GM18502 (cell line): ENCODE measurements at regions not wholly inside any gene's neighbourhood (a gene's known extent, or its start where the extent isn't known, plus 50 kb on each side); places are given as distances from the start of the nearest gene placed in this dataset.
"Not testable (repeated sequence)": the region's sequence is repeated elsewhere in the genome, so short reads cannot be mapped to it uniquely, and the experiment has no call there.

ENCODE experiments used
- ATAC-seq: cut with Tn5 transposase; IDR thresholded peaks from one replicate; pipeline ENCODE4 v1.9.1; 2021; ENCODE audit warnings: mild to moderate bottlenecking; ENCODE audit not compliant: unreplicated experiment, poor library complexity

GRCh38 chr12:83349907-83350611, 663.4 kb downstream of the TMTC2 start:
- ATAC-seq = no peak

GRCh38 chr12:83346333-83346732, 659.6 kb downstream of the TMTC2 start:
- ATAC-seq = no peak

DNA sequence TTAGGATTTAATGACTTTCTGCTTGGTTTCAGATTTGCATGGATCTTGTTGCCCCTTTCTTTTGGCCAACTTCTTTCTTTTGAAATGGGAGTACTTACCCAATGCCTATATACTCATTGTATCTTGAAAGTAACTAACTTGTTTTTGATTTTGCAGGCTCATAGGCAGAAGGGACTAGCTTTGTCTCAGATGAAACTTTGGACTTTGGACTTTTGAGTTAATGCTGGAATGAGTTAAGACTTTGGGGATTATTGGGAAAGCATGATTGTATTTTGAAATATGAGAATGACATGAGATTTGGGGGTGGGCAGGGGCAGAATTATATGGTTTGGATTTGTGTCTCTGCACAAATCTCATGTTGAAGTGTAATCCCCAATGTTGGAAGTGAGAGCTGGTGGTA, 657.1 kb downstream of the TMTC2 start:
- no peak for ATAC-seq

- ATAC-seq = no peak
Observed at GRCh38 chr12:83335748-83336147, 649.0 kb downstream of the TMTC2 start.

DNA sequence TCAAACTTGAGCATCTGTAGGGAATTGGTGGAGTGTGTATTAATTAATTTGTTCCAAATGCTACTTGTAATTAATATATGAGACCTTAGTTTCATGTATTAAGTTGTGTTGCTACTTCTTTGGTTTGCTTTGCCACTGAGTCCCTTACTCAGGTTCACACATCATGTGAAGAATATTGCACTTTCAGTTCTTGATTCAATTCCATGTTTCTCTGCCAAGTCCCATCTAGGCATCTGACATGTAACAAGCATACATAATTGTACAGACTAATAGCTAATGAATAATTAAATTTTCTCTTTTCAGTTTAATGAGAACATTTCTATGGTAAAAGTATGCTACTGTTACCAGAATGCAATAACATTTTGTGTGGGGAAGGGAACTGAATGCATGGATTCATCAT, 640.0 kb downstream of the TMTC2 start:
- no peak for ATAC-seq

- no peak for ATAC-seq
Observed at GRCh38 chr12:83323866-83324265, 637.2 kb downstream of the TMTC2 start.

DNA sequence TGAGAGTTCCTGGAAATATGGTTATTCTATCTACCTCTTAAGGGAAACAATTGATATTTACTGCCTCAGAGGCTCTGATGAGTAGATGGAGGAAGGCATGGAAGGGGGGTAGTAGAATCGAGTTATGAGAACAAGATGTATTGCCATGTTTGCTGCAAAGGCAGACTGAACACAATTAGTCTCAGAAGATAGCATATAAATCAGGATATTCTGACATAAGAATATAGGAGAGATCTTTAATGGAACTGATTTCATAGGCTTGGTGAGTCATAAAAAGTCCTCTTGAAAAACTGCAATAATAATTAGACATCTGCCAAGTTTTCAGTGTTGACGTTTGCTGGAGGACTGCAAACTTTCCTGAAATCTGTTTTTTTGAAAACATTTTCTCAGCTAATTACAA, 636.1 kb downstream of the TMTC2 start:
- ATAC-seq = no peak

DNA sequence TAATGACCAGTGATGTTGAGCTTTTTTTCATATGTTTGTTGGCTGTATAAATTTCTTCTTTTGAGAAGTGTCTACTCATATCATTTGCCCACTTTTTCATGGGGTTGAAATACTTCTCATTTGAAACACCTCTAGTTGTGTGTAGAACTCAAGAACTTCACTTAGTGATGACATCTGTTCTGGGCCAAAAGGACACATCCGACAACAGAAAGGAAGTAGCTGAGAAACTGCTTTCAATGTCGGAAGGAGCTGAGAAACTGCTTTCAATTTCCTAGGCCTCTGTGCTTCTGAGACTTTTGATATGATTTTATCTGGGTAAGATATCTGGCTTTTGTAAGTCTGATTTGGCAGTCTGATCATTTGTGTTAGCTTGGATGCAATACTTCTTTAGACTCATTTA, 635.3 kb downstream of the TMTC2 start:
- no peak for ATAC-seq

- no peak for ATAC-seq
Observed at GRCh38 chr12:83320350-83320749, 633.6 kb downstream of the TMTC2 start.

- no peak for ATAC-seq
Observed at GRCh38 chr12:83318386-83319098, 631.8 kb downstream of the TMTC2 start.

DNA sequence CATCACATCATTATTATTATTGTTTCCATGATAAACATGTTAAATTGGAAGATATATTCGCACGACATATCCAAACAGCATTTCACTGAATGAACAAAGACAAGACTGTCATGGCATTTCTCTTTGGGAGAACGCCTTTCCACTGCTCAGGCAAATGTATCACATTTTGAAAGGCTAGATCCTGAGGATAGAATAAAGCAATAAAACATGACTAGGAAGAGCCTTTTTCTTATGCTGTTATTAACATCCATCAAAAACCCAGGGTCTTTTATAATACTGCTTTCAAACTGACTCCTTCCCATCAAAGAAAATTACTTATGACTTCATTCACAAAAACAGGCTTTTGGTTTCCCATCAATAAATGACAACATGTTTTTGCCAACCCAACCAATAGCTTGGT, 630.9 kb downstream of the TMTC2 start:
- ATAC-seq = no peak

GRCh38 chr12:83313827-83314226, 627.1 kb downstream of the TMTC2 start:
- no peak for ATAC-seq

GRCh38 chr12:83313322-83313721, 626.6 kb downstream of the TMTC2 start:
- no peak for ATAC-seq

- ATAC-seq = no peak
Observed at GRCh38 chr12:83276904-83277303, 590.2 kb downstream of the TMTC2 start.

DNA sequence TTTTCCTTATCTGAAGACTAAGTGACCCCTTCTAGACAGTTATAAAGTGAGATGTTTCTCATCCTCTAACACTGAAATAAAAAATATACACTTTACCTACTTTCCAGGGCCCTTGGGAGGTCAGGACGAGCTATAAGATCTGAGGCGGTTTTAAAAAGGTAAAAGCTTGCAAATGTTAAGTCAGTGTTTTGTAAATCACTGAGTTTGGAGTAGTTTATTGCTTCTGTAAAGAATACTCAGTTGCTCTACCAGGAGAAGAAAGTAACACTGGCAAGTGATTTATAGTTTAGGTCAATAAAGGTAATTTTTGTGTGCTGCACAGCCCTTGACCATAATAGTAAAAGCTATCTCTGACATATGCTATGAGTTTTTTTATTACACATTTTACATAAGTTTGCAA, 584.5 kb downstream of the TMTC2 start:
- no peak for ATAC-seq

GRCh38 chr12:83265808-83266207, 579.1 kb downstream of the TMTC2 start:
- ATAC-seq = no peak

GRCh38 chr12:83261998-83262397, 575.3 kb downstream of the TMTC2 start:
- ATAC-seq = no peak

- not testable (repeated sequence) for ATAC-seq
Observed at GRCh38 chr12:83260126-83260525, 573.4 kb downstream of the TMTC2 start.

- ATAC-seq = no peak
Observed at GRCh38 chr12:83257726-83258125, 571.0 kb downstream of the TMTC2 start.

- ATAC-seq = no peak
Observed at GRCh38 chr12:83256562-83256961, 569.9 kb downstream of the TMTC2 start.

GRCh38 chr12:83250866-83251265, 564.2 kb downstream of the TMTC2 start:
- no peak for ATAC-seq

GRCh38 chr12:83245156-83245555, 558.5 kb downstream of the TMTC2 start:
- no peak for ATAC-seq
